Transverse colon (tissue), 4 donors: ENCODE measurements at regions not wholly inside any gene's neighbourhood (a gene's known extent, or its start where the extent isn't known, plus 50 kb on each side); places are given as distances from the start of the nearest gene placed in this dataset.

Experiments
- EP300 ChIP-seq: sonication (generic); formaldehyde crosslinking; IDR thresholded peaks from one replicate; pipeline ENCODE4 v1.6.1; 2017; ENCODE audit warnings: antibody characterized with exemption, low read depth
- POLR2A ChIP-seq: fragments of 450-650 bp; IDR thresholded peaks from one replicate; pipeline ENCODE4 v1.6.1; 2016; ENCODE audit warnings: antibody characterized with exemption, mild to moderate bottlenecking, moderate library complexity
- POLR2AphosphoS5 ChIP-seq, 3 donors: sonication (generic); formaldehyde crosslinking; IDR thresholded peaks; one replicate each; pipeline ENCODE4 v1.6.1; 2016; ENCODE audit warnings: antibody characterized with exemption in 3 of 3
- TF ChIP-seq, protein P1 (sequence below), 5 experiments: fragments of 200-600 bp in 3 of 5; fragments of 450-650 bp in 2 of 5; sonication (generic) in 3 of 5; IDR thresholded peaks; 1 replicate in 2 of 5; 2 replicates in 3 of 5; pipeline ENCODE4 v1.5.1; 2016 to 2017; ENCODE audit warnings: antibody characterized with exemption in 5 of 5, inconsistent platforms in 3 of 5, mild to moderate bottlenecking in 2 of 5, moderate library complexity in 1 of 5

DNA sequence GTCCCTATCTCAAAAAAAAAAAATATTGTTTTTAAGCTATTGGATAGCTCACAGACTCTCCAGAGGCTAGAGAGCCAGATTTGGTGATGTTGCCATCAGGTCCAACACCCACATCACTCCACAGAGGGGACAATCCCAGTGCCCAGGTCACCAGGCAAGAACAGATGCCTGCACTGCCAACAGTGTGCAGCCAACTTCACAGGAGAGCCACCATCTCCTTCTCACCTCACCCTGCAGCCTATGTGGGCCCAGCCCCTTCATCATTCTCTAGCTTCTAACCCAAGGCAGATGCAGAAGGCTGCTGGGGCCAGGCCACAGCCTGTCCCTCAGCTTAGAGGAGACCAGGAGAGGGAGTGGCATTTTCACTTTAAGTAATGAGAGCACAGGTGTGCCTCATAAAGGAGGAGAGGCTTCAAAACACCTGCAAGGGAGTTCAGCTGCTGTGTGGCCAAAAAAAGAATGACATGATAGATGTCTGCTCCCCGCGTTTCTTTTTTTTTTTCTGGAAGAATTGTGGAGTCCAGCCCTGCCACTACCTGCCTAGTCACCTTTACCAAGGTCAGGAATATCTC is 98.0 kb upstream of the ZSWIM2 start:
- TF ChIP-seq, protein P1, sequence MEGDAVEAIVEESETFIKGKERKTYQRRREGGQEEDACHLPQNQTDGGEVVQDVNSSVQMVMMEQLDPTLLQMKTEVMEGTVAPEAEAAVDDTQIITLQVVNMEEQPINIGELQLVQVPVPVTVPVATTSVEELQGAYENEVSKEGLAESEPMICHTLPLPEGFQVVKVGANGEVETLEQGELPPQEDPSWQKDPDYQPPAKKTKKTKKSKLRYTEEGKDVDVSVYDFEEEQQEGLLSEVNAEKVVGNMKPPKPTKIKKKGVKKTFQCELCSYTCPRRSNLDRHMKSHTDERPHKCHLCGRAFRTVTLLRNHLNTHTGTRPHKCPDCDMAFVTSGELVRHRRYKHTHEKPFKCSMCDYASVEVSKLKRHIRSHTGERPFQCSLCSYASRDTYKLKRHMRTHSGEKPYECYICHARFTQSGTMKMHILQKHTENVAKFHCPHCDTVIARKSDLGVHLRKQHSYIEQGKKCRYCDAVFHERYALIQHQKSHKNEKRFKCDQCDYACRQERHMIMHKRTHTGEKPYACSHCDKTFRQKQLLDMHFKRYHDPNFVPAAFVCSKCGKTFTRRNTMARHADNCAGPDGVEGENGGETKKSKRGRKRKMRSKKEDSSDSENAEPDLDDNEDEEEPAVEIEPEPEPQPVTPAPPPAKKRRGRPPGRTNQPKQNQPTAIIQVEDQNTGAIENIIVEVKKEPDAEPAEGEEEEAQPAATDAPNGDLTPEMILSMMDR (IDR thresholded peaks at IDR 0.05): no peak
- TF ChIP-seq POLR2A: no peak
- TF ChIP-seq POLR2AphosphoS5 (IDR thresholded peaks at IDR 0.05): no peak
- TF ChIP-seq EP300: no peak
